ENCODE measurements at regions not wholly inside any gene's neighbourhood (a gene's known extent, or its start where the extent isn't known, plus 50 kb on each side); places are given as distances from the start of the nearest gene placed in this dataset.

- DNase-seq (ENCODE audit: low read depth, low spot score): no peak
- no peak for TF ChIP-seq CTCF (IDR thresholded peaks at IDR 0.05; ENCODE audit: low read depth, low read length)
- in situ Hi-C loops (cut with HindIII; ENCODE audit: low sequenced_read_pairs): no loop called here
- no peak overlapping the region for H3K4me3 ChIP-seq (ENCODE audit: low read depth, low read length)
Measured at GRCh38 chr6:84372290-84372689, 144.8 kb upstream of the CEP162 start.

GRCh38 chr6:84371681-84372080, 144.2 kb upstream of the CEP162 start:
- DNase-seq (ENCODE audit: low read depth, low spot score): no peak
- no peak for TF ChIP-seq CTCF (IDR thresholded peaks at IDR 0.05; ENCODE audit: low read depth, low read length)
- H3K4me3 ChIP-seq (ENCODE audit: low read depth, low read length): no peak overlapping the region
- in situ Hi-C loops (cut with HindIII; ENCODE audit: low sequenced_read_pairs): no loop called here

- in situ Hi-C loops (cut with HindIII; ENCODE audit: low sequenced_read_pairs): no loop called here
- no peak for TF ChIP-seq CTCF (IDR thresholded peaks at IDR 0.05; ENCODE audit: low read depth, low read length)
- no peak for DNase-seq (ENCODE audit: low read depth, low spot score)
- no peak overlapping the region for H3K4me3 ChIP-seq (ENCODE audit: low read depth, low read length)
Measured at GRCh38 chr6:84362193-84362821, 134.9 kb upstream of the CEP162 start.

GRCh38 chr6:84361372-84362192, 134.1 kb upstream of the CEP162 start:
- no peak for DNase-seq (ENCODE audit: low read depth, low spot score)
- TF ChIP-seq CTCF (IDR thresholded peaks at IDR 0.05; ENCODE audit: low read depth, low read length): no peak
- H3K4me3 ChIP-seq (ENCODE audit: low read depth, low read length): no peak overlapping the region
- in situ Hi-C loops (cut with HindIII; ENCODE audit: low sequenced_read_pairs): no loop called here

- TF ChIP-seq CTCF (IDR thresholded peaks at IDR 0.05; ENCODE audit: low read depth, low read length): no peak
- no peak overlapping the region for H3K4me3 ChIP-seq (ENCODE audit: low read depth, low read length)
- no peak for DNase-seq (ENCODE audit: low read depth, low spot score)
- in situ Hi-C loops (cut with HindIII; ENCODE audit: low sequenced_read_pairs): no loop called here
Measured at GRCh38 chr6:84360039-84360438, 132.6 kb upstream of the CEP162 start.

- no peak for TF ChIP-seq CTCF (IDR thresholded peaks at IDR 0.05; ENCODE audit: low read depth, low read length)
- DNase-seq (ENCODE audit: low read depth, low spot score): no peak
- in situ Hi-C loops (cut with HindIII; ENCODE audit: low sequenced_read_pairs): no loop called here
- H3K4me3 ChIP-seq (ENCODE audit: low read depth, low read length): no peak overlapping the region
Measured at GRCh38 chr6:84358581-84358980, 131.1 kb upstream of the CEP162 start.

All from astrocyte of the spinal cord (primary cell).